Activated CD4-positive, alpha-beta T cell treated with anti-CD3 and anti-CD28 coated beads, Interleukin-2, Interleukin-6, amounts not matched to agents 100 ng/mL and 50 ng/mL, durations not matched to agents 16 hours and 8 hours (primary cell): ENCODE measurements at regions not wholly inside any gene's neighbourhood (a gene's known extent, or its start where the extent isn't known, plus 50 kb on each side); places are given as distances from the start of the nearest gene placed in this dataset.
"Not testable (repeated sequence)": the region's sequence is repeated elsewhere in the genome, so short reads cannot be mapped to it uniquely, and the experiment has no call there.

Experiments
- DNase-seq: peaks from one replicate; pipeline ENCODE4 v3.0.0-alpha.2; 2020

GRCh38 chr7:156050636-156051569 lies 238.6 kb upstream of the SHH start:
- DNase-seq, result no peak

DNA sequence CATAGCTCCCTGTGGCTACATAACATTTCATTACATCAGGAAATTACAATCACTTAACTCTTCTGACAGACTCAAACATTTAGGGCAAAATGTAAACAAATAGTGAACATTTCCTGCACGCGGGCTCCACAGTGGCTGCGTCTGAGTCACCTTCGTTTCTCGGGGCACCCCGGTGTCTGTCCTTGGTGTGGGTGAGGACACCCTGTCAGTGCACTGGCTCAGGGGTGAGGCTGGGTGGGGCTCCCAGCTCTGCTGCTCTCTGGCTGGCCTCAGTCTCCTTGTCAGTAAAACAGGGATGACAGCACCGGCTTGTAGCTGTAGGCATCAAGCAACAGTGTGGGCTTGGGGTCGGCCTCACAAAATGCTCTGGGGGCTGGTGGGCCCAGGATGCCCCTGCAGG lies 237.1 kb upstream of the SHH start:
- no peak for DNase-seq

DNA sequence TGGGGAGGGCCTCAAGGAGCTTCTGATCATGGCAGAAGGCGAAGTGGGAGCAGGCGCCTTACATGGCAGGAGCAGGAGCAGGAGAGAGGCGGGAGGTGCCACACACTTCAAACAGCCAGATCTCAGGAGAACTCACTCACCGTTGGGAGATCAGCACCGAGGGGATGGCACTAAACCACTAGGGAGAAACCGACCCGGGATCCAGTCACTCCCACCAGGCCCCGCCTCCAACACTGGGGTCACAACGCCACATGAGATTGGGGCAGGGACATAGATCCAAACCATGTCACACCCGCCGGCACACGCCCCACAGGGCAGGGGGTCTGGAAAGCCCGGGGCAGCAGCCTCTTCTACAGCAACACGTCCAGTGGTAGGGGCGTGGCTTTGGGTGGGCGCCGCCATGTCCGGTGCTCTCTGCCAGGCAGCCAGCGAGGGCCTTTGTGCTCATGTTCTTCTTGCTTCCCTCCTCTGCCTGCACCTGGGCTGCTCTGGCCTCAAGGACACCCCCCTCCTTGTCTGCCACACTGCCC lies 233.8 kb upstream of the SHH start:
- no peak for DNase-seq

DNA sequence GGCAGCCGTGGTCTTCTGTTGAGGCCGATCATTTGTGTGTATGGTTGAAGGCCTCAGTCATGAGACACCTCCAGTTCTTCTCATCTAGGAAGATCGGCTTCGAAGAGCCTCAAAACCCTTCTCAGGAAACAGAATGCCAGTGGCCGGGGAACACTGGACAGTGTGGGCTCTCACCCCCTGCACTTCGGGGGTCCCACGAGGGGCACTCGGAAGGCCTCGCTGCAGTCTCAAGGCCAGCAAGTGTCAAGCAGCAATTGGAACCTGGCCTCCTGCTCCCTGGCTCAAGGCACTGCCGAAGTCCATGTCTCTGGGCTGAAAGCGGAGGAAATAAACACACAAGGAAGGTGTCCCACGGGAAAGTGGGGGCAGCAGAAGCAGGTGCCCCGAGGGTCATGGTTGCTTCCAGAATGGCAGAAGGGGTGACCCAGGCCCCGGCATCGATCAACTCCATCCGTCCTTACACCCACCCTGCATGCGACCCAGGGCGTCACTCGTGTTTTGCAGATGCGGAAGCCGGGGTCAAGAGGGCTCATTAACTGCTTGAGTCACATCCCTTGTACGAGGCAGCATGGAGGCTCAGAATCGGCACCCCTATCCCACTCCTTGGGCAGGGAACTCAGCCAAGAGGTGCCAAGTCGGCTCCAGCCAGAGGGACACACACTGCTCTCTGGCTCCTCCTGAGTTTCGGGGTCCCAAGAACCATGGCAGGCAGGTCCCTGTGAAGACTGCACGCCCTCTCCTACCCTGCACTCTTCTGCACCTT lies 231.3 kb upstream of the SHH start:
- no peak for DNase-seq

DNA sequence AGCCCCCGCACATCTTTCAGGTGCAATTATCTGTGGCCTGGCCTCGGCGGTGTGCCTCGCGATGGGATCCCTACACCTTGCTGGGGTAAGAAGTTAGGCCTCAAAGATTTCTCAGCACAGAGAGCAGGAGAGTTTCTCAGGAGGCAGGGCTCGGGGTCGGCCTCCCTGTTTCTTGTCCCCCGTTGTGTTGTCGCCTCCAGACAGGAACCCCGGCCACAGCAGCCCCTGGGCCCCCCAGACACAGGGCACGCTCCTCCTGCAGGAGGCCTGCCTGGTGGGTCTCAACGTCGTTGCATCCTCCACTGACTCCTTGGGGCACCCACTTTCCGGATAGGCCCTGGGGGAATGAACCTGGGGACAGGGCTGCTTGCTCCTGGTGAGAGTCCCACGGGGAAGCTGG lies 229.1 kb upstream of the SHH start:
- DNase-seq, result no peak

- DNase-seq, result no peak
Measured at GRCh38 chr7:156039971-156040677, 227.9 kb upstream of the SHH start.

- no peak for DNase-seq
Measured at GRCh38 chr7:156039194-156039593, 226.9 kb upstream of the SHH start.

GRCh38 chr7:156038345-156038744 lies 226.1 kb upstream of the SHH start:
- no peak for DNase-seq

DNA sequence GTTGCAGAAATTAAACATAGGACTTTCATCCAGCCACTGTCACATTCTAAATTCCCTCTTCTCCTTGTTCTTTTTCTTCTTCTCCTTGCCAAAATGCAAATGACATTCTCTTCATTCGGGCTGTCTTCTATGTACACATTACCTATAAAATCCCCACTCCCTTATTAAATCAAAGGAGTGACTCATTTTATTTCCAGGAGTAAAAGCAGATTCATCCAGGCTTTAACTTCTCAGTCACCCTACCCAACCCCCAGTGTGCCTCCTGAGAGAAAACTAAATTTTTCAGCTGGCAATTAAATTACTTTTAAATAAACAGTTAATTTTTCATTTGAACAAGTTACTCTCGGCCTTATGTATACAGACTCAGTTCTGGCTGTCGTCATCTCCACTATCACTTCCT lies 223.9 kb upstream of the SHH start:
- DNase-seq, result no peak

GRCh38 chr7:156035387-156035786 lies 223.1 kb upstream of the SHH start:
- not testable (repeated sequence) for DNase-seq

- DNase-seq, result no peak
Measured at GRCh38 chr7:156034397-156034796, 222.1 kb upstream of the SHH start.

GRCh38 chr7:156032973-156033372 lies 220.7 kb upstream of the SHH start:
- DNase-seq, result no peak

GRCh38 chr7:156031679-156032478 lies 219.6 kb upstream of the SHH start:
- DNase-seq, result no peak

- DNase-seq, result no peak
Measured at GRCh38 chr7:156029460-156030007, 217.3 kb upstream of the SHH start.

GRCh38 chr7:156028521-156028920 lies 216.3 kb upstream of the SHH start:
- DNase-seq, result no peak

GRCh38 chr7:156027821-156028220 lies 215.6 kb upstream of the SHH start:
- no peak for DNase-seq

DNA sequence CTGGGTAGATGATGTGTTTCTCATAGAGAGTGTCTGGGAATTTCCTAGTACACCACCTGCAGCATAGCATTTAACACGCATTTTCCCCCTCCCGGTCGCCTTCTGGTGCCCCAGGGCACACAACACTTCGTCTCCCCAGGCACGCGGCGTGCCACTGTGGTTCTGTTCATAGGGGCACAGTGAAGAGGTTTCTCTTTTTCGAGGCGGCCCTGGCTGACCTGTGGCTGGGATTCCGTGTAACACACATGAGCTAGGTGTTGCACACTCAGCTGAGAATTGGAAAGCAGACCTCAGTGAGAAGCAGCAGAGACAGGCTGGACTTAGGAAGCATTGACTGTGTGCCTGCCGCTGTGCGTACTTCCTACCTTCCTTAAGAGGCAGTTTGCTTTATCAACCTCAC lies 214.3 kb upstream of the SHH start:
- DNase-seq, result no peak

- no peak for DNase-seq
Measured at GRCh38 chr7:156026076-156026600, 213.9 kb upstream of the SHH start.

DNA sequence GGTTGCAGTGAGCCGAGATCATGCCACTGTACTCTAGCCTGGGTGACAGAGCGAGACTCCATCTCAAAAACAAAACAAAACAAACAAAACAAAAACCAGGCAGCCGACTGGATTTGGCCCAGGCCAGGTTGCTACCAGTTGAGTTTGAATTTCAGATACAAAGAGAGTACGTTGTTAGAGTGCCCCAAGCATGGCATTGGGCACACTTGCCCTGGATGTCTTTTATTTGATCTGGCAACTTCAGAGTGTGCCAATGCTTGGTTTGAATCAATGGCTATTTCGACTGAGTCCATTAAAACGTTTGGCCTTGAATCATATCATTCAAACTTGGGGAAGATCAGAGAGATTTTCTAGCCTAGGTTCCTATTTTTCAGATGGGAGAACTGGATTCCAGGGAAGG lies 213.4 kb upstream of the SHH start:
- no peak for DNase-seq

GRCh38 chr7:156024201-156024600 lies 211.9 kb upstream of the SHH start:
- no peak for DNase-seq
